ENCODE measurements at regions not wholly inside any gene's neighbourhood (a gene's known extent, or its start where the extent isn't known, plus 50 kb on each side); places are given as distances from the start of the nearest gene placed in this dataset.

DNA sequence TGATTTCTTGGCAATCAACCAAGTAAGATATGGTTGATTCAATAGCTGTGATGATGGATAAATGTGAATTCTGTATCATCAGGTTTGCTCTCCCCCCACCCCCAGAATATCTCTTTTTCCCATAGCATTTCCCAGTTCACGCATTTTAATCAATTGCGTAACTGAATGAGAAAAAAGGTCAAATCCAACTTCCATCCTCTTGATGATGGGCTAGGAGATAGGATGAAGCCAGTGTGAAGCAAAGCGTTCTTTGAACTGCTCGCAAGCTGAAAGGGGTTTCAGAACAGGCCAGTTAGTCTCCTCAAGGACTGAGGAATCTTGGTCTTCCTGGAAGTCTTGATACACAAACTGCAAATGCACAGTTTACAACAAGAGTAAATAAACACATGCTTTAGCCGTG, 94.5 kb upstream of the ARMC3 start:
- no peak overlapping the region for H3K27ac ChIP-seq (ENCODE audit: extremely low read depth, low read depth, low read length)
- no peaks in the 10 kb centered on the region for H3K9me3 ChIP-seq (ENCODE audit: control insufficient read depth, insufficient read depth, low read depth, low read length)
- ChIA-PET POLR2A (no interaction called here), CTCF (no interaction called here)
- H3K4me1 ChIP-seq (ENCODE audit: control insufficient read depth, insufficient read depth, low read length): no peaks in the 10 kb centered on the region
- no peak for TF ChIP-seq ZSCAN23 (tag by site-specific recombination; IDR thresholded peaks at IDR 0.05)
- 0 out of 2 replicates have a peak, but pooled peaks have one; percentile 28 for TF ChIP-seq FEZF1 (tag by site-specific recombination; IDR thresholded peaks at IDR 0.05)
- no peaks in the 10 kb centered on the region for H3K36me3 ChIP-seq (ENCODE audit: control insufficient read depth in 2 of 2, insufficient read depth in 1 of 2, low read length in 2 of 2)
- no peak overlapping the region for H3K4me3 ChIP-seq (ENCODE audit: low read depth, low read length)

DNA sequence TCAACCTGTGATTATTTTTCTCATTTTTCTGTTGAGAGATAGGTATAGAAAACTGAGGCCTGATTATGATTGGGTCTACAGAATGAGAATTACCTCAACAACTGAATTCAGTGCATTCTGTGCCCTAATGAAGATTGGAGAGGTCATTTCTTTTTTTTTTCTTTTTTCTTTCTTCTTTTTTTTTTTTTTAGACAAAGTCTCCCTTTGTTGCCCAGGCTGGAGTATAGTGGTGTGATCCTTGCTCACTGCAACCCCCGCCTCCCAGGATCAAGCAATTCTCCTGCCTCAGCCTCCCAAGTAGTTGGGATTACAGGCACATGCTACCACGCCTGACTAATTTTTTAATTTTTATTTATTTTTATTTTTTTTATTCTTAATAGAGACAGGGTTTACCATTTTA, 95.0 kb upstream of the ARMC3 start:
- no peak overlapping the region for H3K4me3 ChIP-seq (ENCODE audit: low read depth, low read length)
- H3K27ac ChIP-seq (ENCODE audit: extremely low read depth, low read depth, low read length): no peak overlapping the region
- H3K9me3 ChIP-seq (ENCODE audit: control insufficient read depth, insufficient read depth, low read depth, low read length): no peaks in the 10 kb centered on the region
- H3K4me1 ChIP-seq (ENCODE audit: control insufficient read depth, insufficient read depth, low read length): no peaks in the 10 kb centered on the region
- no peaks in the 10 kb centered on the region for H3K36me3 ChIP-seq (ENCODE audit: control insufficient read depth in 2 of 2, insufficient read depth in 1 of 2, low read length in 2 of 2)
- CTCF ChIA-PET: no interaction called here
- POLR2A ChIA-PET: no interaction called here
- TF ChIP-seq, protein P1, sequence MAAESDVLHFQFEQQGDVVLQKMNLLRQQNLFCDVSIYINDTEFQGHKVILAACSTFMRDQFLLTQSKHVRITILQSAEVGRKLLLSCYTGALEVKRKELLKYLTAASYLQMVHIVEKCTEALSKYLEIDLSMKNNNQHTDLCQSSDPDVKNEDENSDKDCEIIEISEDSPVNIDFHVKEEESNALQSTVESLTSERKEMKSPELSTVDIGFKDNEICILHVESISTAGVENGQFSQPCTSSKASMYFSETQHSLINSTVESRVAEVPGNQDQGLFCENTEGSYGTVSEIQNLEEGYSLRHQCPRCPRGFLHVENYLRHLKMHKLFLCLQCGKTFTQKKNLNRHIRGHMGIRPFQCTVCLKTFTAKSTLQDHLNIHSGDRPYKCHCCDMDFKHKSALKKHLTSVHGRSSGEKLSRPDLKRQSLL (tag by site-specific recombination; IDR thresholded peaks at IDR 0.05): no peak
- TF ChIP-seq ZNF433 (tag by site-specific recombination; IDR thresholded peaks at IDR 0.05; ENCODE audit: low read depth) (no peak), ZNF214 (tag by site-specific recombination; IDR thresholded peaks at IDR 0.05; ENCODE audit: borderline replicate concordance) (no peak), ZEB2 (tag by site-specific recombination; IDR thresholded peaks at IDR 0.05) (no peak), ZNF114 (tag by site-specific recombination; IDR thresholded peaks at IDR 0.05) (no peak), ZNF174 (tag by site-specific recombination; IDR thresholded peaks at IDR 0.05) (no peak), ZNF747 (tag by site-specific recombination; IDR thresholded peaks at IDR 0.05) (no peak), SP2 (tag by site-specific recombination; IDR thresholded peaks at IDR 0.05) (no peak), IKZF3 (tag by site-specific recombination; IDR thresholded peaks at IDR 0.05) (no peak), HOXC10 (CRISPR knock-in tag; IDR thresholded peaks at IDR 0.05) (no peak), ZNF701 (tag by site-specific recombination; IDR thresholded peaks at IDR 0.05) (no peak), ZNF626 (tag by site-specific recombination; IDR thresholded peaks at IDR 0.05) (no peak), GFI1B (tag by site-specific recombination; IDR thresholded peaks at IDR 0.05) (no peak), ZNF624 (tag by site-specific recombination; IDR thresholded peaks at IDR 0.05) (no peak)
- TF ChIP-seq, protein P2, sequence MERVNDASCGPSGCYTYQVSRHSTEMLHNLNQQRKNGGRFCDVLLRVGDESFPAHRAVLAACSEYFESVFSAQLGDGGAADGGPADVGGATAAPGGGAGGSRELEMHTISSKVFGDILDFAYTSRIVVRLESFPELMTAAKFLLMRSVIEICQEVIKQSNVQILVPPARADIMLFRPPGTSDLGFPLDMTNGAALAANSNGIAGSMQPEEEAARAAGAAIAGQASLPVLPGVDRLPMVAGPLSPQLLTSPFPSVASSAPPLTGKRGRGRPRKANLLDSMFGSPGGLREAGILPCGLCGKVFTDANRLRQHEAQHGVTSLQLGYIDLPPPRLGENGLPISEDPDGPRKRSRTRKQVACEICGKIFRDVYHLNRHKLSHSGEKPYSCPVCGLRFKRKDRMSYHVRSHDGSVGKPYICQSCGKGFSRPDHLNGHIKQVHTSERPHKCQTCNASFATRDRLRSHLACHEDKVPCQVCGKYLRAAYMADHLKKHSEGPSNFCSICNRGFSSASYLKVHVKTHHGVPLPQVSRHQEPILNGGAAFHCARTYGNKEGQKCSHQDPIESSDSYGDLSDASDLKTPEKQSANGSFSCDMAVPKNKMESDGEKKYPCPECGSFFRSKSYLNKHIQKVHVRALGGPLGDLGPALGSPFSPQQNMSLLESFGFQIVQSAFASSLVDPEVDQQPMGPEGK (tag by site-specific recombination; IDR thresholded peaks at IDR 0.05): no peak
- TF ChIP-seq, protein P3, sequence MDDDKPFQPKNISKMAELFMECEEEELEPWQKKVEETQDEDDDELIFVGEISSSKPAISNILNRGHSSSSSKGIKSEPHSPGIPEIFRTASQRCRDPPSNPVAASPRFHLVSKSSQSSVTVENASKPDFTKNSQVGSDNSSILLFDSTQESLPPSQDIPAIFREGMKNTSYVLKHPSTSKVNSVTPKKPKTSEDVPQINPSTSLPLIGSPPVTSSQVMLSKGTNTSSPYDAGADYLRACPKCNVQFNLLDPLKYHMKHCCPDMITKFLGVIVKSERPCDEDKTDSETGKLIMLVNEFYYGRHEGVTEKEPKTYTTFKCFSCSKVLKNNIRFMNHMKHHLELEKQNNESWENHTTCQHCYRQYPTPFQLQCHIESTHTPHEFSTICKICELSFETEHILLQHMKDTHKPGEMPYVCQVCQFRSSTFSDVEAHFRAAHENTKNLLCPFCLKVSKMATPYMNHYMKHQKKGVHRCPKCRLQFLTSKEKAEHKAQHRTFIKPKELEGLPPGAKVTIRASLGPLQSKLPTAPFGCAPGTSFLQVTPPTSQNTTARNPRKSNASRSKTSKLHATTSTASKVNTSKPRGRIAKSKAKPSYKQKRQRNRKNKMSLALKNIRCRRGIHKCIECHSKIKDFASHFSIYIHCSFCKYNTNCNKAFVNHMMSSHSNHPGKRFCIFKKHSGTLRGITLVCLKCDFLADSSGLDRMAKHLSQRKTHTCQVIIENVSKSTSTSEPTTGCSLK (tag by site-specific recombination; IDR thresholded peaks at IDR 0.05): no peak
- TF ChIP-seq, protein P4, sequence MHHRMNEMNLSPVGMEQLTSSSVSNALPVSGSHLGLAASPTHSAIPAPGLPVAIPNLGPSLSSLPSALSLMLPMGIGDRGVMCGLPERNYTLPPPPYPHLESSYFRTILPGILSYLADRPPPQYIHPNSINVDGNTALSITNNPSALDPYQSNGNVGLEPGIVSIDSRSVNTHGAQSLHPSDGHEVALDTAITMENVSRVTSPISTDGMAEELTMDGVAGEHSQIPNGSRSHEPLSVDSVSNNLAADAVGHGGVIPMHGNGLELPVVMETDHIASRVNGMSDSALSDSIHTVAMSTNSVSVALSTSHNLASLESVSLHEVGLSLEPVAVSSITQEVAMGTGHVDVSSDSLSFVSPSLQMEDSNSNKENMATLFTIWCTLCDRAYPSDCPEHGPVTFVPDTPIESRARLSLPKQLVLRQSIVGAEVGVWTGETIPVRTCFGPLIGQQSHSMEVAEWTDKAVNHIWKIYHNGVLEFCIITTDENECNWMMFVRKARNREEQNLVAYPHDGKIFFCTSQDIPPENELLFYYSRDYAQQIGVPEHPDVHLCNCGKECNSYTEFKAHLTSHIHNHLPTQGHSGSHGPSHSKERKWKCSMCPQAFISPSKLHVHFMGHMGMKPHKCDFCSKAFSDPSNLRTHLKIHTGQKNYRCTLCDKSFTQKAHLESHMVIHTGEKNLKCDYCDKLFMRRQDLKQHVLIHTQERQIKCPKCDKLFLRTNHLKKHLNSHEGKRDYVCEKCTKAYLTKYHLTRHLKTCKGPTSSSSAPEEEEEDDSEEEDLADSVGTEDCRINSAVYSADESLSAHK (tag by site-specific recombination; IDR thresholded peaks at IDR 0.05): no peak
- TF ChIP-seq, protein P5, sequence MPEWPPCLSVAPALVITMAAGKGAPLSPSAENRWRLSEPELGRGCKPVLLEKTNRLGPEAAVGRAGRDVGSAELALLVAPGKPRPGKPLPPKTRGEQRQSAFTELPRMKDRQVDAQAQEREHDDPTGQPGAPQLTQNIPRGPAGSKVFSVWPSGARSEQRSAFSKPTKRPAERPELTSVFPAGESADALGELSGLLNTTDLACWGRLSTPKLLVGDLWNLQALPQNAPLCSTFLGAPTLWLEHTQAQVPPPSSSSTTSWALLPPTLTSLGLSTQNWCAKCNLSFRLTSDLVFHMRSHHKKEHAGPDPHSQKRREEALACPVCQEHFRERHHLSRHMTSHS (tag by site-specific recombination; IDR thresholded peaks at IDR 0.05): no peak
- TF ChIP-seq, protein P6, sequence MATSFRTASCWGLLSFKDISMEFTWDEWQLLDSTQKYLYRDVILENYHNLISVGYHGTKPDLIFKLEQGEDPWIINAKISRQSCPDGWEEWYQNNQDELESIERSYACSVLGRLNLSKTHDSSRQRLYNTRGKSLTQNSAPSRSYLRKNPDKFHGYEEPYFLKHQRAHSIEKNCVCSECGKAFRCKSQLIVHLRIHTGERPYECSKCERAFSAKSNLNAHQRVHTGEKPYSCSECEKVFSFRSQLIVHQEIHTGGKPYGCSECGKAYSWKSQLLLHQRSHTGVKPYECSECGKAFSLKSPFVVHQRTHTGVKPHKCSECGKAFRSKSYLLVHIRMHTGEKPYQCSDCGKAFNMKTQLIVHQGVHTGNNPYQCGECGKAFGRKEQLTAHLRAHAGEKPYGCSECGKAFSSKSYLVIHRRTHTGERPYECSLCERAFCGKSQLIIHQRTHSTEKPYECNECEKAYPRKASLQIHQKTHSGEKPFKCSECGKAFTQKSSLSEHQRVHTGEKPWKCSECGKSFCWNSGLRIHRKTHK (tag by site-specific recombination; IDR thresholded peaks at IDR 0.05): no peak

Measured in HEK293 (cell line).